PC-9 (cell line): ENCODE measurements at regions not wholly inside any gene's neighbourhood (a gene's known extent, or its start where the extent isn't known, plus 50 kb on each side); places are given as distances from the start of the nearest gene placed in this dataset.

Source experiments
- BruUV-seq: library from RNA; stranded (reverse); fragments of 400-500 nt; replicated peaks from 2 replicates; lab custom pipeline; 2021; lab: Mats Ljungman, UMichigan
- CTCF ChIA-PET: fragments of 300-600 bp; sonication (Branson Sonifier 250); formaldehyde crosslinking; loops from one replicate; lab custom pipeline; 2022; ENCODE audit warnings: antibody characterized with exemption; lab: Charles Lee
- POLR2A ChIA-PET: fragments of 300-600 bp; sonication (Branson Sonifier 250); formaldehyde crosslinking; loops from one replicate; lab custom pipeline; 2022; ENCODE audit warnings: antibody characterized with exemption; ENCODE audit not compliant: unreplicated experiment; lab: Charles Lee
- DNase-seq, 2 experiments: peaks; one replicate each; pipeline versions ENCODE4 v3.0.0 to v3.0.0-alpha.2; 2015 to 2022; ENCODE audit warnings: mixed read lengths in 1 of 2
- H2AFZ ChIP-seq: fragments of 200-600 bp; sonication (generic); 2 replicates; pipeline ENCODE4 v1.8.1; 2017; ENCODE audit warnings: antibody characterized with exemption
- H3F3A ChIP-seq: fragments of 200-600 bp; sonication (generic); 2 replicates; pipeline ENCODE4 v1.8.1; 2017; ENCODE audit warnings: antibody characterized with exemption, mild to moderate bottlenecking, low read depth; ENCODE audit not compliant: insufficient read depth
- H3K27ac ChIP-seq: fragments of 200-600 bp; sonication (generic); 2 replicates; pipeline ENCODE4 v1.6.1; 2016; ENCODE audit warnings: mixed run types
- H3K27me3 ChIP-seq: fragments of 200-600 bp; sonication (generic); 2 replicates; pipeline ENCODE4 v1.6.1; 2016; ENCODE audit warnings: low read depth, mixed run types; ENCODE audit not compliant: insufficient read depth
- H3K36me3 ChIP-seq: fragments of 200-600 bp; sonication (generic); 2 replicates; pipeline ENCODE4 v1.6.1; 2016; ENCODE audit warnings: low read depth, mixed run types
- H3K4me1 ChIP-seq: fragments of 200-600 bp; sonication (generic); replicated peaks from 2 replicates; pipeline ENCODE4 v1.6.1; 2016; ENCODE audit warnings: mixed run types; ENCODE audit not compliant: insufficient read depth
- H3K4me2 ChIP-seq: fragments of 200-600 bp; sonication (generic); 2 replicates; pipeline ENCODE4 v1.6.1; 2017; ENCODE audit warnings: mixed run types
- H3K4me3 ChIP-seq: fragments of 200-600 bp; sonication (generic); 2 replicates; pipeline ENCODE4 v1.6.1; 2016; ENCODE audit warnings: mixed run types
- H3K79me2 ChIP-seq: fragments of 200-600 bp; sonication (generic); 2 replicates; pipeline ENCODE4 v1.6.1; 2017; ENCODE audit warnings: low read depth, mixed run types
- H3K9me2 ChIP-seq: fragments of 200-600 bp; sonication (generic); 2 replicates; pipeline ENCODE4 v1.8.1; 2017; ENCODE audit warnings: mild to moderate bottlenecking; ENCODE audit not compliant: insufficient read depth
- H3K9me3 ChIP-seq: fragments of 200-600 bp; sonication (generic); 2 replicates; pipeline ENCODE4 v1.8.1; 2016; ENCODE audit warnings: low read depth; ENCODE audit not compliant: insufficient read depth
- H4K20me1 ChIP-seq: fragments of 200-600 bp; sonication (generic); 2 replicates; pipeline ENCODE4 v1.8.1; 2017; ENCODE audit not compliant: insufficient read depth
- EZH2 ChIP-seq: fragments of 200-600 bp; sonication (generic); IDR thresholded peaks from 2 replicates; pipeline ENCODE4 v1.8.0; 2017; ENCODE audit warnings: antibody characterized with exemption, low read depth
- intact Hi-C: fragments of 100-400 bp; cut with micrococcal nuclease; formaldehyde crosslinking; loops from one replicate; pipeline ENCODE4 v1.10.0; 2022; ENCODE audit not compliant: unreplicated experiment
- TF ChIP-seq, protein P1 (sequence below): fragments of 200-600 bp; sonication (generic); conservative IDR thresholded peaks from 2 replicates; pipeline ENCODE4 v1.6.1; 2017; ENCODE audit warnings: mixed run types, antibody characterized with exemption, mild to moderate bottlenecking, moderate library complexity

DNA sequence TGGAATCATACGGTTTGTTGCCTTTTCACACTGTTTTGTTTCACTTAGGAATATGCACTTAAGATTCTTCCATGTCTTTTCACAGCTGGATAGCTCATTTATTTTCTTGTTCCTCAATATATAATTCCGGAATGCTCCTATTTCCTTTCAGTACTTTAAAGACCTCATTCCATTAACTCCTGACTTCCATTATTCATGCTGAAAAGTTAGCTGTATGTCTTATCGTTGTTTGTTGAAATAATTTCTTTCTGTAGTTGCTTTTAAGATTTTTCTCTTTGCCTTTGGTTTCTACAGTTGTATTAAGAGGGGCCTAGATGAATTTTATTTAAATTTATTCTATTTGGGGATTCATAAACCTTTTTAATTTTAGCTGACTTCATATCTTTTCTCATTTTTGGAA, 122.2 kb downstream of the ANXA2 start:
- H3K9me2 ChIP-seq, result no peaks in the 10 kb centered on the region
- POLR2A ChIA-PET, result no interaction called here
- TF ChIP-seq, protein P1, sequence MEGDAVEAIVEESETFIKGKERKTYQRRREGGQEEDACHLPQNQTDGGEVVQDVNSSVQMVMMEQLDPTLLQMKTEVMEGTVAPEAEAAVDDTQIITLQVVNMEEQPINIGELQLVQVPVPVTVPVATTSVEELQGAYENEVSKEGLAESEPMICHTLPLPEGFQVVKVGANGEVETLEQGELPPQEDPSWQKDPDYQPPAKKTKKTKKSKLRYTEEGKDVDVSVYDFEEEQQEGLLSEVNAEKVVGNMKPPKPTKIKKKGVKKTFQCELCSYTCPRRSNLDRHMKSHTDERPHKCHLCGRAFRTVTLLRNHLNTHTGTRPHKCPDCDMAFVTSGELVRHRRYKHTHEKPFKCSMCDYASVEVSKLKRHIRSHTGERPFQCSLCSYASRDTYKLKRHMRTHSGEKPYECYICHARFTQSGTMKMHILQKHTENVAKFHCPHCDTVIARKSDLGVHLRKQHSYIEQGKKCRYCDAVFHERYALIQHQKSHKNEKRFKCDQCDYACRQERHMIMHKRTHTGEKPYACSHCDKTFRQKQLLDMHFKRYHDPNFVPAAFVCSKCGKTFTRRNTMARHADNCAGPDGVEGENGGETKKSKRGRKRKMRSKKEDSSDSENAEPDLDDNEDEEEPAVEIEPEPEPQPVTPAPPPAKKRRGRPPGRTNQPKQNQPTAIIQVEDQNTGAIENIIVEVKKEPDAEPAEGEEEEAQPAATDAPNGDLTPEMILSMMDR, result no peak
- no peak for TF ChIP-seq EZH2
- H3F3A ChIP-seq, result no peaks in the 10 kb centered on the region
- H3K4me2 ChIP-seq, result no peak overlapping the region
- no peaks in the 10 kb centered on the region for H4K20me1 ChIP-seq
- H3K4me3 ChIP-seq, result no peak overlapping the region
- H3K9me3 ChIP-seq, result 0 out of 2 replicates have a peak, but pooled peaks cover 3% of the 10 kb centered on the region
- no TSS peak for BruUV-seq
- no peaks in the 10 kb centered on the region for H3K4me1 ChIP-seq
- intact Hi-C loops, result no loop called here
- no peak for DNase-seq
- H3K27ac ChIP-seq, result no peak overlapping the region
- H3K36me3 ChIP-seq, result no peaks in the 10 kb centered on the region
- H3K27me3 ChIP-seq, result no peaks in the 10 kb centered on the region
- no peak overlapping the region for H2AFZ ChIP-seq
- H3K79me2 ChIP-seq, result no peaks in the 10 kb centered on the region
- CTCF ChIA-PET, result no interaction called here

- ChIA-PET CTCF (no interaction called here), POLR2A (no interaction called here)
- H2AFZ ChIP-seq, result no peak overlapping the region
- H4K20me1 ChIP-seq, result no peaks in the 10 kb centered on the region
- TF ChIP-seq, protein P1, result no peak
- no peak for TF ChIP-seq EZH2
- intact Hi-C loops, result no loop called here
- H3K27me3 ChIP-seq, result no peaks in the 10 kb centered on the region
- H3K27ac ChIP-seq, result no peak overlapping the region
- 0 out of 2 replicates have a peak, but pooled peaks cover 3% of the 10 kb centered on the region for H3K9me3 ChIP-seq
- H3K9me2 ChIP-seq, result no peaks in the 10 kb centered on the region
- BruUV-seq, result no TSS peak
- no peaks in the 10 kb centered on the region for H3F3A ChIP-seq
- no peak for DNase-seq
- no peaks in the 10 kb centered on the region for H3K79me2 ChIP-seq
- no peaks in the 10 kb centered on the region for H3K36me3 ChIP-seq
- H3K4me1 ChIP-seq, result no peaks in the 10 kb centered on the region
- H3K4me3 ChIP-seq, result no peak overlapping the region
- no peak overlapping the region for H3K4me2 ChIP-seq
Observed at GRCh38 chr15:60278879-60279278, 118.9 kb downstream of the ANXA2 start.

- CTCF ChIA-PET, result no interaction called here
- Histone ChIP-seq H2AFZ (no peak overlapping the region), H3K27ac (no peak overlapping the region), H3K36me3 (no peaks in the 10 kb centered on the region), H3K4me3 (no peak overlapping the region), H3K4me1 (no peaks in the 10 kb centered on the region), H3F3A (no peaks in the 10 kb centered on the region), H3K9me2 (no peaks in the 10 kb centered on the region), H3K79me2 (no peaks in the 10 kb centered on the region), H3K4me2 (no peak overlapping the region), H3K9me3 (no peaks in the 10 kb centered on the region), H4K20me1 (no peaks in the 10 kb centered on the region), H3K27me3 (no peaks in the 10 kb centered on the region)
- BruUV-seq, result no TSS peak
- TF ChIP-seq, protein P1, result no peak
- no peak for TF ChIP-seq EZH2
- POLR2A ChIA-PET, result interaction anchor here (0.5 kb wide), 1 partner anchor 194 kb away, joined by 3 read pairs; no protein-coding TSS in a partner anchor
- DNase-seq, result no peak
- intact Hi-C loops, result no loop called here
Observed at GRCh38 chr15:60280259-60280658, 117.5 kb downstream of the ANXA2 start.
